OCI-LY3 (cell line): ENCODE measurements at regions not wholly inside any gene's neighbourhood (a gene's known extent, or its start where the extent isn't known, plus 50 kb on each side); places are given as distances from the start of the nearest gene placed in this dataset.

ENCODE experiments used
- H2AFZ ChIP-seq: fragments of 200-600, 300-600 bp; shearing (Covaris generic); 2 replicates; pipeline ENCODE4 v1.6.0; 2014; ENCODE audit warnings: antibody characterized with exemption, low read depth, low read length
- H3K27ac ChIP-seq: fragments of 200-600, 300-600 bp; sonication (generic); 2 replicates; pipeline ENCODE4 v1.5.1; 2014; ENCODE audit warnings: mild to moderate bottlenecking, low read length, moderate library complexity, mixed read lengths
- H3K27me3 ChIP-seq: fragments of 200-600, 300-600 bp; sonication (generic); 2 replicates; pipeline ENCODE4 v1.6.1; 2014; ENCODE audit warnings: low read depth, low read length, mixed read lengths
- H3K36me3 ChIP-seq: fragments of 200-600, 300-600 bp; sonication (generic); replicated peaks from 2 replicates; pipeline ENCODE3; 2014; ENCODE audit warnings: low read depth, low read length, mixed read lengths
- H3K4me1 ChIP-seq: fragments of 300-600, 200-600 bp; sonication (generic); 2 replicates; pipeline ENCODE4 v1.6.1; 2014; ENCODE audit warnings: low read length, mixed read lengths
- H3K4me2 ChIP-seq: fragments of 200-600, 300-600 bp; sonication (generic); 2 replicates; pipeline ENCODE4 v1.6.1; 2014; ENCODE audit warnings: low read length, mixed read lengths
- H3K4me3 ChIP-seq: fragments of 300-600, 200-600 bp; sonication (generic); 2 replicates; pipeline ENCODE4 v1.5.1; 2014; ENCODE audit warnings: antibody characterized with exemption, mild to moderate bottlenecking, low read length, moderate library complexity
- H3K79me2 ChIP-seq: fragments of 300-600, 200-600 bp; shearing (Covaris generic); 2 replicates; pipeline ENCODE4 v1.6.1; 2014; ENCODE audit warnings: mild to moderate bottlenecking, low read length, mixed read lengths
- H3K9ac ChIP-seq: fragments of 300-600, 200-600 bp; shearing (Covaris generic); 2 replicates; pipeline ENCODE4 v1.6.0; 2014; ENCODE audit warnings: mild to moderate bottlenecking, low read length, moderate library complexity
- H3K9me3 ChIP-seq: fragments of 200-600, 300-600 bp; shearing (Covaris generic); 2 replicates; pipeline ENCODE4 v1.6.1; 2014; ENCODE audit warnings: low read length, mixed read lengths; ENCODE audit not compliant: insufficient read depth
- H4K20me1 ChIP-seq: fragments of 200-600, 300-600 bp; sonication (generic); 2 replicates; pipeline ENCODE4 v1.6.1; 2016; ENCODE audit warnings: low read length, mixed read lengths; ENCODE audit not compliant: insufficient read depth
- CTCF ChIP-seq: fragments of 200-600, 300-600 bp; sonication (generic); IDR thresholded peaks from 2 replicates; pipeline ENCODE4 v1.5.1; 2014; ENCODE audit warnings: antibody characterized with exemption, low read length, low read depth
- EZH2phosphoT487 ChIP-seq: fragments of 200-600 bp; shearing (Covaris generic); IDR thresholded peaks from 2 replicates; pipeline ENCODE4 v1.6.1; 2018; ENCODE audit warnings: antibody characterized with exemption, mixed run types, low read depth

GRCh38 chr6:126685182-126685581, 345.3 kb downstream of the CENPW start:
- no peaks in the 10 kb centered on the region for H4K20me1 ChIP-seq
- H3K27me3 ChIP-seq = no peaks in the 10 kb centered on the region
- H3K27ac ChIP-seq = no peak overlapping the region
- TF ChIP-seq CTCF (no peak), EZH2phosphoT487 (no peak)
- H2AFZ ChIP-seq = no peak overlapping the region
- no peaks in the 10 kb centered on the region for H3K4me1 ChIP-seq
- no peaks in the 10 kb centered on the region for H3K9me3 ChIP-seq
- no peaks in the 10 kb centered on the region for H3K79me2 ChIP-seq
- no peak overlapping the region for H3K4me3 ChIP-seq
- no peak overlapping the region for H3K4me2 ChIP-seq
- H3K36me3 ChIP-seq = no peaks in the 10 kb centered on the region
- H3K9ac ChIP-seq = no peak overlapping the region

GRCh38 chr6:126696921-126697693, 357.2 kb downstream of the CENPW start:
- H3K9me3 ChIP-seq = no peaks in the 10 kb centered on the region
- H3K36me3 ChIP-seq = no peaks in the 10 kb centered on the region
- TF ChIP-seq CTCF (no peak), EZH2phosphoT487 (no peak)
- H3K79me2 ChIP-seq = no peaks in the 10 kb centered on the region
- no peak overlapping the region for H3K9ac ChIP-seq
- H2AFZ ChIP-seq = no peak overlapping the region
- no peak overlapping the region for H3K4me3 ChIP-seq
- H3K27me3 ChIP-seq = no peaks in the 10 kb centered on the region
- no peak overlapping the region for H3K4me2 ChIP-seq
- no peak overlapping the region for H3K27ac ChIP-seq
- H3K4me1 ChIP-seq = no peaks in the 10 kb centered on the region
- H4K20me1 ChIP-seq = no peaks in the 10 kb centered on the region

GRCh38 chr6:126698732-126699240, 358.9 kb downstream of the CENPW start:
- Histone ChIP-seq H3K36me3 (no peaks in the 10 kb centered on the region), H3K4me2 (no peak overlapping the region), H2AFZ (no peak overlapping the region), H3K79me2 (no peaks in the 10 kb centered on the region), H3K27me3 (no peaks in the 10 kb centered on the region), H3K9ac (no peak overlapping the region), H3K27ac (no peak overlapping the region), H3K4me3 (no peak overlapping the region), H4K20me1 (no peaks in the 10 kb centered on the region), H3K4me1 (no peaks in the 10 kb centered on the region), H3K9me3 (no peaks in the 10 kb centered on the region)
- TF ChIP-seq EZH2phosphoT487 = no peak
- TF ChIP-seq CTCF = no peak

- H3K4me2 ChIP-seq = no peak overlapping the region
- no peaks in the 10 kb centered on the region for H3K36me3 ChIP-seq
- H3K4me1 ChIP-seq = no peaks in the 10 kb centered on the region
- no peaks in the 10 kb centered on the region for H4K20me1 ChIP-seq
- H3K79me2 ChIP-seq = no peaks in the 10 kb centered on the region
- no peaks in the 10 kb centered on the region for H3K9me3 ChIP-seq
- no peak overlapping the region for H3K9ac ChIP-seq
- H2AFZ ChIP-seq = no peak overlapping the region
- TF ChIP-seq EZH2phosphoT487 = no peak
- no peak overlapping the region for H3K27ac ChIP-seq
- H3K27me3 ChIP-seq = no peaks in the 10 kb centered on the region
- no peak overlapping the region for H3K4me3 ChIP-seq
These were observed 362.0 kb downstream of the CENPW start for GRCh38 chr6:126701676-126702560.
